PC-9 (cell line): ENCODE measurements at regions not wholly inside any gene's neighbourhood (a gene's known extent, or its start where the extent isn't known, plus 50 kb on each side); places are given as distances from the start of the nearest gene placed in this dataset.
"Not testable (repeated sequence)": the region's sequence is repeated elsewhere in the genome, so short reads cannot be mapped to it uniquely, and the experiment has no call there.

Experiments
- EZH2 ChIP-seq: fragments of 200-600 bp; sonication (generic); IDR thresholded peaks from 2 replicates; pipeline ENCODE4 v1.8.0; 2017; ENCODE audit warnings: antibody characterized with exemption, low read depth
- TF ChIP-seq, protein P1 (sequence below): fragments of 200-600 bp; sonication (generic); conservative IDR thresholded peaks from 2 replicates; pipeline ENCODE4 v1.6.1; 2017; ENCODE audit warnings: mixed run types, antibody characterized with exemption, mild to moderate bottlenecking, moderate library complexity

DNA sequence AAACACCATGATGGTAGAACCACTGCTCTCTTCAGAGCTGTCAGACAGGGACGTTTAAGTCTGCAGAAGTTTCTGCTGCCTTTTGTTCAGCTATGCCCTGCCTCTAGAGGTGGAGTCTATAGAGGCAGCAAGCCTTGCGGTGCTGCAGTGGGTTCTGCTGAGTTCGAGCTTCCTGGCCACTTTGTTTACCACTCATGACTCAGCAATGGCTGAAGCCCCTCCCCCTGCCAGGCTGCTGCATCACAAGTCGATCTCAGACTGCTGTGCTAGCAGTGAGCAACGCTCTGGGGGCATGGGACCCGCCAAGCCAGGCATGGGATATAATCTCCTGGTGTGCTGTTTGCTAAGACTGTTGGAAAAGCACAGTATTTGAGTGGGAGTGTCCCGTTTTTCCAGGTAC is 229.5 kb upstream of the WDFY3 start:
- TF ChIP-seq, protein P1, sequence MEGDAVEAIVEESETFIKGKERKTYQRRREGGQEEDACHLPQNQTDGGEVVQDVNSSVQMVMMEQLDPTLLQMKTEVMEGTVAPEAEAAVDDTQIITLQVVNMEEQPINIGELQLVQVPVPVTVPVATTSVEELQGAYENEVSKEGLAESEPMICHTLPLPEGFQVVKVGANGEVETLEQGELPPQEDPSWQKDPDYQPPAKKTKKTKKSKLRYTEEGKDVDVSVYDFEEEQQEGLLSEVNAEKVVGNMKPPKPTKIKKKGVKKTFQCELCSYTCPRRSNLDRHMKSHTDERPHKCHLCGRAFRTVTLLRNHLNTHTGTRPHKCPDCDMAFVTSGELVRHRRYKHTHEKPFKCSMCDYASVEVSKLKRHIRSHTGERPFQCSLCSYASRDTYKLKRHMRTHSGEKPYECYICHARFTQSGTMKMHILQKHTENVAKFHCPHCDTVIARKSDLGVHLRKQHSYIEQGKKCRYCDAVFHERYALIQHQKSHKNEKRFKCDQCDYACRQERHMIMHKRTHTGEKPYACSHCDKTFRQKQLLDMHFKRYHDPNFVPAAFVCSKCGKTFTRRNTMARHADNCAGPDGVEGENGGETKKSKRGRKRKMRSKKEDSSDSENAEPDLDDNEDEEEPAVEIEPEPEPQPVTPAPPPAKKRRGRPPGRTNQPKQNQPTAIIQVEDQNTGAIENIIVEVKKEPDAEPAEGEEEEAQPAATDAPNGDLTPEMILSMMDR, result not testable (repeated sequence)
- TF ChIP-seq EZH2, result not testable (repeated sequence)
